ENCODE measurements at regions not wholly inside any gene's neighbourhood (a gene's known extent, or its start where the extent isn't known, plus 50 kb on each side); places are given as distances from the start of the nearest gene placed in this dataset.

DNA sequence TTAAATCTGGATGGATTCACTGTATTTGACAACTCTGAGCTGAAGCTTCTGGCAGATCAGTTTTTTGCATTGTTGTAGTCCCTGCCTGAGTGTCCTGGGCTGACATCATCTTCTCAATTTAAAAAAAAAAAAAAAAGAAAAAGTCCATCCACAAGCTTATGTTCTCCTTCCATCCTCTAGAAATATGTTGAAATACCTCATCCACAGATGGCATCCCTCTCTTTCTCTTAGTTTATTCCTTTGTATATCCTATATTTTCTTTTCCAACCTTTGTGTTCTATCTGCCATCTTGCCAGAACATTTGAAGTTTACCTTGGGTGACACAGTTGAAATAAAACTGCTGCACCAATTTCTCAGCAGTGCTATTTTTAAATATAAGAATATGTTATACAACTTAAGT lies 184.4 kb upstream of the PKN2 start:
- Histone ChIP-seq H3K27me3 (replicated peaks in 1 of 2; ENCODE audit: control insufficient read depth in 2 of 2, insufficient read depth in 2 of 2, low read length in 1 of 2) (no peaks in the 10 kb centered on the region), H3K9ac (ENCODE audit: control insufficient read depth, insufficient read depth, low read length) (no peak overlapping the region), H3K36me3 (ENCODE audit: control insufficient read depth in 2 of 2, insufficient read depth in 2 of 2, low read length in 1 of 2) (no peaks in the 10 kb centered on the region), H3K4me1 (ENCODE audit: control insufficient read depth, insufficient read depth, low read length) (no peaks in the 10 kb centered on the region), H3K79me2 (ENCODE audit: control insufficient read depth, insufficient read depth, low read length) (no peaks in the 10 kb centered on the region), H3K9me3 (replicated peaks; ENCODE audit: control insufficient read depth, insufficient read depth, low read length) (no peaks in the 10 kb centered on the region), H4K20me1 (ENCODE audit: control insufficient read depth, insufficient read depth) (no peaks in the 10 kb centered on the region), H3K4me3 (no peak overlapping the region), H3K4me2 (ENCODE audit: control insufficient read depth, insufficient read depth) (no peak overlapping the region), H3K27ac (ENCODE audit: control insufficient read depth, insufficient read depth) (no peak overlapping the region), H2AFZ (ENCODE audit: control insufficient read depth, low read depth, low read length) (no peak overlapping the region)
- FAIRE-seq (no peak), DNase-seq (ENCODE audit: low read depth, low spot score) (no peak), ATAC-seq (no peak)
- POLR2A ChIA-PET, result interaction anchor here (0.6 kb wide), 1 partner anchor 51 kb away, joined by 3 read pairs; no protein-coding TSS in a partner anchor
- RAD21 ChIA-PET (ENCODE audit: unreplicated experiment), result no interaction called here
- in situ Hi-C loops (cut with MboI) (no loop called here), intact Hi-C loops (cut with micrococcal nuclease; ENCODE audit: unreplicated experiment) (no loop called here)
- SMC1A ChIA-PET (ENCODE audit: uncharacterized antibody, unreplicated experiment), result no interaction called here
- TF ChIP-seq EZH2 (IDR thresholded peaks at IDR 0.05; ENCODE audit: borderline replicate concordance, control insufficient read depth, low read depth, low read length), result no peak
- TF ChIP-seq MTA2 (IDR thresholded peaks at IDR 0.05; ENCODE audit: low read depth), result no peak
- TF ChIP-seq, protein P1, sequence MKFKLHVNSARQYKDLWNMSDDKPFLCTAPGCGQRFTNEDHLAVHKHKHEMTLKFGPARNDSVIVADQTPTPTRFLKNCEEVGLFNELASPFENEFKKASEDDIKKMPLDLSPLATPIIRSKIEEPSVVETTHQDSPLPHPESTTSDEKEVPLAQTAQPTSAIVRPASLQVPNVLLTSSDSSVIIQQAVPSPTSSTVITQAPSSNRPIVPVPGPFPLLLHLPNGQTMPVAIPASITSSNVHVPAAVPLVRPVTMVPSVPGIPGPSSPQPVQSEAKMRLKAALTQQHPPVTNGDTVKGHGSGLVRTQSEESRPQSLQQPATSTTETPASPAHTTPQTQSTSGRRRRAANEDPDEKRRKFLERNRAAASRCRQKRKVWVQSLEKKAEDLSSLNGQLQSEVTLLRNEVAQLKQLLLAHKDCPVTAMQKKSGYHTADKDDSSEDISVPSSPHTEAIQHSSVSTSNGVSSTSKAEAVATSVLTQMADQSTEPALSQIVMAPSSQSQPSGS (IDR thresholded peaks at IDR 0.05; ENCODE audit: low read length), result no peak
- TF ChIP-seq EP300 (IDR thresholded peaks at IDR 0.05; ENCODE audit: borderline replicate concordance in 1 of 2, control insufficient read depth in 1 of 2, low read depth in 2 of 2, low read length in 2 of 2), result no peak
- TF ChIP-seq RB1 (IDR thresholded peaks at IDR 0.05; ENCODE audit: borderline replicate concordance), result no peak
- TF ChIP-seq JUND (IDR thresholded peaks at IDR 0.05; ENCODE audit: low read depth, low read length), result no peak
- no peak for TF ChIP-seq SUPT20H (IDR thresholded peaks at IDR 0.05; ENCODE audit: borderline replicate concordance, control insufficient read depth, low read depth, low read length)
- TF ChIP-seq RUNX3 (IDR thresholded peaks at IDR 0.05; ENCODE audit: low read length), result no peak
- no peak for TF ChIP-seq HDAC6 (IDR thresholded peaks at IDR 0.05; ENCODE audit: unreplicated experiment)
- no peak for TF ChIP-seq FOXM1 (IDR thresholded peaks at IDR 0.05; ENCODE audit: low read depth, low read length)
- no peak for TF ChIP-seq ATF7 (IDR thresholded peaks at IDR 0.05; ENCODE audit: low read depth)
- no peak for TF ChIP-seq TARDBP (IDR thresholded peaks at IDR 0.05; ENCODE audit: borderline replicate concordance)
- TF ChIP-seq ZNF622 (IDR thresholded peaks at IDR 0.05), result no peak
- TF ChIP-seq HDGF (IDR thresholded peaks at IDR 0.05), result no peak
- no peak for TF ChIP-seq BHLHE40 (IDR thresholded peaks at IDR 0.05; ENCODE audit: borderline replicate concordance in 1 of 2, low read depth in 2 of 2, low read length in 1 of 2)
- no peak for TF ChIP-seq IKZF1 (conservative IDR thresholded peaks at IDR 0.05)
- CTCF ChIA-PET, result interaction anchor here (0.6 to 0.7 kb wide), 2 partner anchors 627 to 1689 kb away, joined by 3 read pairs; no protein-coding TSS in a partner anchor
- no TSS peak for BruUV-seq (replicated peaks)

All from GM12878 (cell line).